HG02623 (cell line): ENCODE measurements at regions not wholly inside any gene's neighbourhood (a gene's known extent, or its start where the extent isn't known, plus 50 kb on each side); places are given as distances from the start of the nearest gene placed in this dataset.

Source experiments
- ATAC-seq: cut with Tn5 transposase; IDR thresholded peaks from one replicate; pipeline ENCODE4 v1.9.1; 2021; ENCODE audit warnings: moderate library complexity; ENCODE audit not compliant: unreplicated experiment

- no peak for ATAC-seq
Measured at GRCh38 chr17:36728030-36728991, 126.9 kb downstream of the MRM1 start.

- no peak for ATAC-seq
Measured at GRCh38 chr17:36730095-36730808, 128.9 kb downstream of the MRM1 start.

DNA sequence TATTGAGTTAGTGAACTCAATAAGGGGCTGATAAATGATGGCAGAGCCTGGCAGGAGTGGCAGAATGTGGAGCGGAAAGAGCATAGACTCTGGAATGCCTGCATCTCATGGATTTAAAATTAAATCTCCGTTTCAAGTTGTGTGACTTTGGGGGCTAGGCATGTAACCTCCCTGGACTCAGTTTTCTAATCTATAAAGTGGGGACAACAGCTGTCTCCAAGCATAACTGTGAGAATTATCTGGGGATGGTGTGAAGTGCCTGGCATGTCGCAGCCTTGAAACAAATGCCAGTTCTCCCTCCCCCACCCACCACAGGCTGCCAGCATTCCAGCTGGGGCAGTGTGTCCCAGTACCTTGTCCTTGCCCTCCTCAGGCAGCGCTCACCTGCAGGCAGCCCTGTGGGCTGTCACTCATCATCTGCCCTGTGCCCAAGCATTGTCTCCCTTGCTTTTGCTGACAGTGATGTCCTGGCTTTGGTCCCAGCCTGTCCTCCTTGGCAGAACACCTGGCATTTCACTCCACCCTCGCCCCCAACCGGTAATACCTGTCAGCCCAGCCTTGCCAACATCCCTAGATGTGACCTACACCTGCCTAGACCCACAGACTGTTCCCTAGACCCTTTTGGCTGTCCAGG lies 129.6 kb downstream of the MRM1 start:
- no peak for ATAC-seq

DNA sequence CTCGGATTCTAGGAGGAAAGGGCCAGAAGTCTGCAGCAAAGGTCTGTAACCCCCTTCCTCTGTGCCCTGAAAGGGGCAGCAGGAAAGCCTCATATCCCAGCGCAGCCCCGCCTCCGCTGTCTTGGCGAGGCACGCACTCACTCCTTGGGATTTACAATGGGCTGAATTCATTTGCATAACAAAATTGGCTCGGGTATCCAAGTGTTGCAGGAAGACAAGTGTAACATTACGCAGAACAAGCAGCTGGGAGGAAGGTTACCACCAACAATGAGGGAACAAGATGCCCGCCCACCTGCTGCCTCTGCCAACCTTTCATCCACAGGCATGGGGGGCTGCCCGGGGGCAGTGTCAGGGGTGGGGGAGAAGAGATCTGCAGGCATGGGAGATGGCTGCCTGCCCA lies 130.4 kb downstream of the MRM1 start:
- ATAC-seq: no peak

- no peak for ATAC-seq
Measured at GRCh38 chr17:36732351-36732750, 131.0 kb downstream of the MRM1 start.

DNA sequence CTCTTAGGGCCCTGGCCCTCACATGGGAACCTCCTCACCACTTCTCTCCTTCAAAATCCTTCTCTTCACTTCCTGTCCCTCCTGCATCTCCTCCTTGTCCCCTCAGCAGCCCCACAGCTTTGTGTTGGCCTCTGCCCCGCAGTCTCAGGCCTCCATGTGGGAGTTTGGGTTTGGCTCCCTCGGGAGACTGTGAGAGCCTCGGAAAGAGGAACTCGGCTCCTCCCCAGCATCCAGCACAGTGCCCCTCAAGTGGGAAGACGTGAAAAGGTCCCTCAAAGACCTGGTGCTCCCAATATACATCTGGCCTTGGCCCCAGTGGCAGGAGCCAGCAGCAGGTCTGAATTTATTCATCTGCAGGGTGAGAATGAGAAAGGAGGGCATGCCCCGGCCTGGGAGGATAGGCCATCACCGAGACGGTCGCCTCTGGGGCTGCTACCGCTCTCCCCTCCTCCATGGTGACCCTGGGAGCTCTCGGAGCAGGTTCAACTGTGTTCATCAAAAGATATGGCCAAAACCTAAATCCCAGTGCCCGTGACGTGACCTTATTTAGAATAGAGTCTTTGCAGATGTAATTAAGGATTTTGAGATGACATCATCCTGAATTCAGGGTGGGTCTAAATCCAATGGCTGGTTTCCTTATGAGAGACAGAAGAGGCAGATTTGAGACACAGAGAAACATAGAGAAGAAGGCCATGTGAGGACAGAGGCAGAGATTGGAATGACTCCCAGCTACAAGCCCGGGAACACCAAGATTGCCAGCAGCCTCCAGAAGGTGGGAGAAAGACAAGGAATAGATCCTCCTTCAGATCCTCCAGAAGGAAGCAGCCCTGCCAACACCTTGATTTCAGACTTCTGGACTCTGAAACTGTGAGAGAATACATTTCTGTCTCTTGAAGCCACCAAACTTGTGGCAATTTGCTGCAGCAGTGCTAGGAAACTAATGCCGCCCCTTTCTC lies 135.1 kb downstream of the MRM1 start:
- ATAC-seq: no peak

DNA sequence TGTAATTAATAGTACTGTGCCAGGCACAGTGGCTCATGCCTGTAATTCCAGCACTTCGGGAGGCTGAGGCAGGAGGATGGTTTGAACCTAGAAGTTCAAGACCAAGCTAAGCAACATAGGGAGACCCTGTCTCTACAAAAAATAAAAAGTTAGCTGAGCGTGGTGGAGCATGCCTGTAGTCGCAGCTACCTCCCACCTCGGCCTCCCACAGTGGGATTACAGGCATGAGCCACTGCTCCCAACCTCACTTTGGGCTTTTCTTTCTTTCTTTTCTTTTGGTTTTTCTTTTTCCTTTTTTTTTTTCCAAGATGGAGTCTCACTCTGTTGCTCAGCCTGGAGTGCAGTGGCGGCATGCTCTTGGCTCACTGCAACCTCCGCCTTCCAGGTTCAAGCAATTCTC lies 137.8 kb downstream of the MRM1 start:
- no peak for ATAC-seq

DNA sequence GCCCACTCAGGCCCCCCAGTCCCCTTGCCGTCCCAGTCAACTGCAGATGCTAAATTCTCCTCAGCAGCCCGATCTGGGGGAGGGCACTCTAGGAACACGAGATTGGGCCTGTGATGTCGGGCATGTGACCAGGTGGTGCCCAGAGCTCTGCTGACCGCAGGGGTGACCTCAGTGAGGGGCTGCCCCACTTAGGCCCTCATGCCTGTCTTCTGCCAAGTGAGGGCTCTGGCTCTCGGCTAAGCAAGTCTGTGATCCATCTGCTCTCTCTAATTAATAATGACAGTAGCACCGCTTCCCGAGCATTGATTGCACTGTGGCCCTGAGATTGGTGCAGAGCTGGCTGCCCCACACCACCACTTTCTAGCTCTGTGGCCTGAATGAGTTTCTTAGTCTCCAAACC lies 138.8 kb downstream of the MRM1 start:
- ATAC-seq: no peak

DNA sequence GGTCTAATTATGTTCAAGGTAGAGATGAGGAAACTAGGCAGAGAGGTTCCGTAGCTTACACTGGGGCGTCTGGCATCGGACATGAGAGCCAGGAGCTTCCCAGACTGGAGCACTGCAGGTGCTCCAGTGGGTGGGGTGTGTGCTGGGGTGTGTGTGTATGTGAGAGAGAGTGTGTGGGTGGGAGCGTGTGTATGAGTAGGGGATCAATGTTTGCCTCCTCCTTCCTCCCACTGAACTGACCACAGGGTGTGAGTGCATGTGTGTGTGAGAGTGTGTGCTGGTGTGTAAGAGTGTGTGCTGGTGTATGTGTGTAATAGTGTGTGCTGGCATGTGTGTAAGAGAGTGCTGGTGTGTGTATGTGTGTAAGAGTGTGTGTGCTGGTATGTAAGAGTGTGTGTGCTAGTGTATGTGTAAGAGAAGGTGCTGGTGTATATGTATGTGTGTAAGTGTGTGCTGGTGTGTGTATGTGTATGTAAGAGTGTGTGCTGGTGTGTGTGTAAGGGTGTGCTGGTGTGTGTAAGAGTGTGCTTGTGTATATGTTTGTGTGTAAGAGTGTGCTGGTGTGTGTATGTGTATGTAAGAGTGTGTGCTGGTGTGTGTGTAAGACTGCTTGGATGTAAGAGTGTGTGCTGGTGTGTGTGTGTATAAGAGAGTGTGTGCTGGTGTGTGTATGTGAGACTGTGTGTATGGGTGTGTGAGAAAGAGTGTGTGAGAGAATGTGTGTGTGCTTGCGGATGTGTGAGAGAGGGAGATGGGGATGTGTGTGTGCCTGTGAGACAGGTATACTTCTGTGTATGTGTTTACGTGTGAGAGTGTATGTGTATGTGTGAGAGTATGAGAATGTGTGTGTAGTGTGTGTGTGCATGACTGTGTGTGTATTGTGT lies 139.9 kb downstream of the MRM1 start:
- ATAC-seq: no peak

DNA sequence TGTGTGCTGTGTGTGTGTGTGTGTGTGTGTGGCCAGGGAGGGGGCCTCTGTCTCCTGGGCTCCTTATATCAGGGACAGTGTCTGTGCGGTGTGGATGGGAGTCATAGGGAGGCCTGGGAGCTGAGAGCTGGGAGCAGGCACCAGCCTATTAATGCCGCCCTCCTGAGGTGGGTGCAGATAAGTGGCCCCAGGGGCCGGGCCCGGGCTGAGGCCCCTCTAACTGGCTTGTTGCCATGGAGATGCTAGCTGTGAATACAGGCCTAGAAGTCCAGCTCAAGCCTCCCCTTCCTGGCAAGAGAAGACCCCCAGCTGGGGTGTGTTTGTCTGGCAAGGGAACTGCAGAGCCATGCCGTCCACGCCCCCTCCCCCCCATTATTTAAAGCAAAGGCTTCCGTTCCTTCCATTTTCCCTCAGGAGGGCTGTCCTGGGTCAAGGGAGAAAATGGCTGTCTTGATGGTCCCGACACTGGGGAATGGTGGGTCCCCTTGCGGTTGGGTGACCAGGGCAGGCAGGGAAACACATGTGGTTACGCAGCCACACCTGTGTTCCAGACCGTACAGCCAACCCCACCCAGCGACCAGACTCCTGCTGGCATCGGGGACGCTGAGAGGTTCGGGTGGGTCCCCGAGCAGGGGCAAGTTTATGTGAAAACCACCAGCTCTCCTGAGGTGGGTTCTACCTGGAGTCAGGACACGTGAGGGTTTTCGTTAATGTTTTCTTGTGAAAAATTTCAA lies 141.1 kb downstream of the MRM1 start:
- no peak for ATAC-seq

- no peak for ATAC-seq
Measured at GRCh38 chr17:36743130-36743529, 141.7 kb downstream of the MRM1 start.

- no peak for ATAC-seq
Measured at GRCh38 chr17:36746381-36747053, 145.1 kb downstream of the MRM1 start.

- no peak for ATAC-seq
Measured at GRCh38 chr17:36747861-36748260, 146.5 kb downstream of the MRM1 start.

DNA sequence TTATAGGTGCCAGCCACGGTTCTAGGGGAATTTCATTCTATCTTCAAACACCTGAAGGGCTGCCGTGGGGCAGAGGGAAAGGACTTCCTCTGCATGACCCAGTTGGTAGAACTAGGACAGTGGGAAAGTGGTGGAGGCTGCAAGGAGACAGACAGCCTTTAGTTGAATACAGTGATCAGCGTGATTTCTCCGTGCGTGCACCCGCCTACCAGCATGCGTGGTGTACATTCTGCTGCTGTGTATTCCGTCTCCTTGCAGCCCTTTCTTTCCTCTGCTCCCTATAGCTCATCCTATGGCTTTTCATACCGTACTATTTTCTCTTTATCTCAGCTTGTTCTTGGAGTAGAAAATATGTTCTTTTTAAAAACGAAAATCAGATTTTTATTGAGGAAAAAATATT lies 146.9 kb downstream of the MRM1 start:
- no peak for ATAC-seq

DNA sequence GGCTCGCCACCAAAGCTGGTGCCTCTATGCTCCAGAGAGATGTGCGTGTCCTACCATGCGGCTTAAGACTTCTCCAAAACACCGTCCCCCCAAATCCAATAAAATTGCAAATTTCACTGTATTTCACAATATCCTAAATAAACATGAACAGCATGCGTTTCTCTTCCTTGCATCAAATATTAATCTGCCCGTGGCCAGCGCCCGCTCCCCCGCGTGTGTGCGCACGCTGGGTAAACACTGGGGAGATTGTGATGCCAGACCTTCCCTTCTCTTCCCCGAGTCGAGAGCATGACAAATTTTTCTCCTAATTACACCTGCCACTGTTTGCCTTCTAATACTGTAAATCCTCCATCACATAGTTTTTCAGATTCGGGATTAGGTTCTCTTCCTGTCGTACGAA lies 148.1 kb downstream of the MRM1 start:
- ATAC-seq: no peak

DNA sequence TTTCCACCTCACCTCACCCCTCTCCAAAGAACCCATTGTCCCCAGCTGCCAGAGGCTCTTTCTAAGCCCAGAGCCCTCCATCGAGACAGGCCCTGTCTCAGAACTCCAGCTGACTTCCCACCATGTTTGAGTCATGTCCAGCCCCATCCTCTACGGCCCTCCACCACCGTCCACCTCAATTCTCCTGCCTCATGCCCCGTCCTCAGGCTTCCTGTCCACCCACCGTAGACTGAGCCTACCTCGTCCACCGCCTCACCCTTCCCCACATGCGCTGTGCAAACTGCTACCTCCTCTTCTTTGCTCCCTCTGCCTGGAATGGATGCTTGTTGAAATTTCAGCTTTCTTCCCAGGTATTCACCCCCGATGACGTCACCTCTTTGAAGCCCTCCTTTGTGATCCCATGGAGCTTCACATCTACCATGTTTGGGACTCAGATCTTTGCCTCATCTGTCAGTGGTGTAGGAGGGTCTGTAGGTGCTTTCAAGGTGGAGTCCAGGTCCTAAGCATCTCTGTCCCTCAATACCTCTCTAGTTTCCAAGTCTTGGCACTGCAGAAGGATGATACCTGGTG lies 149.0 kb downstream of the MRM1 start:
- ATAC-seq: no peak

DNA sequence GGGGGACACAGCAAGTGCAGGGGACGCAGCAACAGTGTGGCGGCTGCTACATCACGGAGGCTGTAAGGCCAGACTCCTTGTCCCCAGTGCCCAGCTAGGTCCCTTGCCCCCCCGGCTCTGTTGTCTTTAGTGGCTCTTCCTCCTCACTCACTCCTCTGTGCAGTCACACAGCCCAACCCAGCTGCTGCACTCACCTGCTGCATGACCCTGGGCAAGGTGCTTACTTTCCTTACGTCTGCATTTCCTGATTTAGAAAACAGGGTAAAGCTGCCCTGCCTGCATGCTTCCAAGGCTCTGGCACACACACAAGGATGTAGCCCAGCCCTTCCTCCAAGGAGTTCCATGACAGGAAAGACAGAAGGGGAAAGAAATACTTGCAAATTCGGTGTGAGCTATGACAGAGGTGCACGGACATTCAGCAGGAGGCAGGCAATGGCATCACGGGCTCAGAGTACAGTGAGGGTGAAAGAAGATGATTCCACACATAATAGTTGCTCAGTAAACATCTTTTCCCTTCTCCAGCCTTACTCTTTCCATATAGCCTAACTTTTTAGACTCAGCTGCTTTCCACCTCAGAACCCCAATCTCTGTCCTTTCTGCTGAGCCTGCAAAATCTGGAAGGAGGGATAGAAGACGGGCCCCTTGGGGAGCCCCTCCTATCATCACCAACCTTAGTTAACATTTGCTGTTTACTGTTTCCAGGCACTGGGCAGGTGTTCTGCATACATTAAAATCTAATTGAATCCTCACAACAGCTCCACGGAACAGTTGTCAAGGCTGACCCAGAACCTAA lies 150.9 kb downstream of the MRM1 start:
- ATAC-seq: no peak
